GM12878 (cell line): ENCODE measurements at regions not wholly inside any gene's neighbourhood (a gene's known extent, or its start where the extent isn't known, plus 50 kb on each side); places are given as distances from the start of the nearest gene placed in this dataset.

Experiments used
- ATAC-seq: fragments of 200-7000 bp; cut with Tn5 transposase; 3 replicates; pipeline ENCODE4 v1.9.1; 2020; ENCODE audit warnings: mild to moderate bottlenecking, moderate library complexity
- BruUV-seq: library from RNA; stranded (reverse); fragments of 400-500 nt; replicated peaks from 2 replicates; lab custom pipeline; 2021; lab: Mats Ljungman, UMichigan
- CTCF ChIA-PET: fragments of 300-600 bp; sonication (Branson Sonifier 250); formaldehyde crosslinking; extraction: SDS; loops from one replicate; lab custom pipeline; 2021; ENCODE audit warnings: inconsistent platforms; lab: Yijun Ruan, JAX
- POLR2A ChIA-PET: fragments of 350-600 bp; formaldehyde crosslinking; extraction: SDS; loops from one replicate; lab custom pipeline; 2021; ENCODE audit warnings: inconsistent platforms; lab: Charles Lee
- RAD21 ChIA-PET: fragments of 300-600 bp; sonication (Branson Sonifier 250); formaldehyde crosslinking; loops from one replicate; lab custom pipeline; 2023; ENCODE audit warnings: antibody characterized with exemption; ENCODE audit not compliant: unreplicated experiment; lab: Charles Lee
- SMC1A ChIA-PET: fragments of 300-600 bp; sonication (Branson Sonifier 250); formaldehyde crosslinking; loops from one replicate; lab custom pipeline; 2023; ENCODE audit not compliant: unreplicated experiment, uncharacterized antibody; lab: Charles Lee
- DNase-seq: peaks from one replicate; pipeline ENCODE4 v3.0.0-alpha.2; 2011; ENCODE audit warnings: low read depth, low spot score
- FAIRE-seq: peaks from 3 replicates; lab custom pipeline; 2011; peaks lifted over from hg19 to GRCh38; lab: Jason Lieb, UNC
- H2AFZ ChIP-seq: 2 replicates; pipeline ENCODE4 v1.6.0; 2011; ENCODE audit warnings: low read depth, low read length, control low read depth; ENCODE audit not compliant: control insufficient read depth
- H3K27ac ChIP-seq: 2 replicates; pipeline ENCODE4 v1.5.1; 2011; ENCODE audit warnings: control low read depth; ENCODE audit not compliant: control insufficient read depth, insufficient read depth
- H3K27me3 ChIP-seq, 2 experiments: replicated peaks in 1 of 2; 2 replicates each; pipeline versions ENCODE4 v1.6.0 to v1.6.1; 2011; ENCODE audit warnings: low read length in 1 of 2; ENCODE audit not compliant: control insufficient read depth in 2 of 2, insufficient read depth in 2 of 2
- H3K36me3 ChIP-seq, 2 experiments: 2 replicates each; pipeline ENCODE4 v1.5.1; 2011; ENCODE audit warnings: low read length in 1 of 2; ENCODE audit not compliant: control insufficient read depth in 2 of 2, insufficient read depth in 2 of 2
- H3K4me1 ChIP-seq: 2 replicates; pipeline ENCODE4 v1.6.1; 2011; ENCODE audit warnings: mild to moderate bottlenecking, low read length, moderate library complexity, mixed read lengths; ENCODE audit not compliant: control insufficient read depth, insufficient read depth
- H3K4me2 ChIP-seq: 2 replicates; pipeline ENCODE4 v1.6.0; 2011; ENCODE audit warnings: control low read depth; ENCODE audit not compliant: control insufficient read depth, insufficient read depth
- H3K4me3 ChIP-seq: fragments of 200-600 bp; sonication (generic); 2 replicates; pipeline ENCODE4 v1.5.1; 2016
- H3K79me2 ChIP-seq: 2 replicates; pipeline ENCODE4 v1.6.0; 2011; ENCODE audit warnings: low read length; ENCODE audit not compliant: control insufficient read depth, insufficient read depth
- H3K9ac ChIP-seq: 2 replicates; pipeline ENCODE4 v1.8.0; 2011; ENCODE audit warnings: low read length, control low read depth, mixed read lengths; ENCODE audit not compliant: control insufficient read depth, insufficient read depth
- H3K9me3 ChIP-seq: replicated peaks from 3 replicates; pipeline ENCODE4 v1.5.1; 2011; ENCODE audit warnings: mild to moderate bottlenecking, low read length; ENCODE audit not compliant: control insufficient read depth, insufficient read depth
- H4K20me1 ChIP-seq: 2 replicates; pipeline ENCODE4 v1.6.0; 2011; ENCODE audit not compliant: control insufficient read depth, insufficient read depth
- ATF2 ChIP-seq: IDR thresholded peaks from 2 replicates; pipeline ENCODE4 v1.6.1; 2012; ENCODE audit warnings: low read length, inconsistent platforms
- DPF2 ChIP-seq: fragments of 450-650 bp; IDR thresholded peaks from 2 replicates; pipeline ENCODE4 v1.6.1; 2017; ENCODE audit warnings: mild to moderate bottlenecking
- E2F8 ChIP-seq: fragments of 450-650 bp; IDR thresholded peaks from 2 replicates; pipeline ENCODE4 v1.6.1; 2018; ENCODE audit warnings: mild to moderate bottlenecking, low read depth, moderate library complexity; ENCODE audit not compliant: partially characterized antibody
- ESRRA ChIP-seq: IDR thresholded peaks from 2 replicates; pipeline ENCODE4 v1.6.1; 2012; ENCODE audit warnings: mild to moderate bottlenecking, low read length, improper control_type of control experiment
- EZH2 ChIP-seq: IDR thresholded peaks from 2 replicates; pipeline ENCODE4 v1.6.1; 2012; ENCODE audit warnings: low read depth, mild to moderate bottlenecking, control low read depth, inconsistent platforms, low read length, borderline replicate concordance; ENCODE audit not compliant: control insufficient read depth
- FOS ChIP-seq: IDR thresholded peaks from 3 replicates; pipeline ENCODE4 v1.6.1; 2011; ENCODE audit warnings: borderline replicate concordance; ENCODE audit not compliant: insufficient read length; ENCODE audit errors: extremely low read depth
- HDAC6 ChIP-seq: fragments of 200-600 bp; sonication (generic); IDR thresholded peaks from one replicate; pipeline ENCODE4 v1.8.0; 2017; ENCODE audit warnings: antibody characterized with exemption; ENCODE audit not compliant: unreplicated experiment
- IKZF2 ChIP-seq, 2 experiments: fragments of 450-650 bp; IDR thresholded peaks; 2 replicates each; pipeline ENCODE4 v1.6.1; 2017; ENCODE audit warnings: mild to moderate bottlenecking in 2 of 2, moderate library complexity in 2 of 2
- IRF3 ChIP-seq: fragments of 450-650 bp; IDR thresholded peaks from 2 replicates; pipeline ENCODE4 v1.6.1; 2014; ENCODE audit warnings: mild to moderate bottlenecking
- IRF5 ChIP-seq: fragments of 450-650 bp; IDR thresholded peaks from 2 replicates; pipeline ENCODE4 v1.6.1; 2017; ENCODE audit warnings: borderline replicate concordance
- MEF2A ChIP-seq: IDR thresholded peaks from 2 replicates; pipeline ENCODE4 v1.6.1; 2011; ENCODE audit warnings: low read depth, mild to moderate bottlenecking, low read length, moderate library complexity; ENCODE audit not compliant: insufficient read depth
- MTA2 ChIP-seq: fragments of 450-650 bp; IDR thresholded peaks from 2 replicates; pipeline ENCODE4 v1.6.1; 2016; ENCODE audit warnings: low read depth, mild to moderate bottlenecking, moderate library complexity
- MYB ChIP-seq: fragments of 150-350 bp; IDR thresholded peaks from 2 replicates; pipeline ENCODE4 v1.6.1; 2014; ENCODE audit warnings: mild to moderate bottlenecking, low read depth, low read length, borderline replicate concordance
- PKNOX1 ChIP-seq: fragments of 450-650 bp; IDR thresholded peaks from 2 replicates; pipeline ENCODE4 v1.6.1; 2016; ENCODE audit warnings: mild to moderate bottlenecking
- RBBP5 ChIP-seq: fragments of 200-600 bp; sonication (generic); conservative IDR thresholded peaks from 2 replicates; pipeline ENCODE4 v1.6.1; 2016
- ZNF207 ChIP-seq: fragments of 450-650 bp; IDR thresholded peaks from 2 replicates; pipeline ENCODE4 v1.6.1; 2014; ENCODE audit warnings: antibody characterized with exemption, mild to moderate bottlenecking, borderline replicate concordance
- WGBS: methylation state at CpG from one replicate; pipeline ENCODE4 v1.1.6; 2016; ENCODE audit warnings: low lambda C conversion rate; ENCODE audit not compliant: insufficient replicate concordance, insufficient coverage; ENCODE audit errors: missing lambda C conversion rate; 5-methylcytosine and 5-hydroxymethylcytosine counted together
- in situ Hi-C: fragments of 300-500 bp; cut with MboI; formaldehyde crosslinking; loops from 9 replicates; pipeline ENCODE4 v1.14.3; 2018; ENCODE audit warnings: mixed read lengths
- intact Hi-C: fragments of 100-400 bp; cut with micrococcal nuclease; formaldehyde crosslinking; loops from one replicate; pipeline ENCODE4 v1.14.2; 2022; ENCODE audit not compliant: unreplicated experiment

- H3K9me3 ChIP-seq = no peaks in the 10 kb centered on the region
- no peaks in the 10 kb centered on the region for H3K36me3 ChIP-seq
- intact Hi-C loops (no loop called here), in situ Hi-C loops (no loop called here)
- ChIA-PET SMC1A (interaction anchor here (1.3 kb wide), 1 partner anchor 11 kb away, joined by 3 read pairs; no protein-coding TSS in a partner anchor), CTCF (no interaction called here), RAD21 (no interaction called here), POLR2A (no interaction called here)
- no peak overlapping the region for H3K9ac ChIP-seq
- ATAC-seq = no peak
- no peak for FAIRE-seq
- DNase-seq = no peak
- H3K27me3 ChIP-seq = no peaks in the 10 kb centered on the region
- no peak overlapping the region for H2AFZ ChIP-seq
- 14% methylated on average over 5 of the region's 5 CpGs for WGBS
- H3K4me3 ChIP-seq = no peak overlapping the region
- no TSS peak for BruUV-seq
- H3K79me2 ChIP-seq = no peaks in the 10 kb centered on the region
- TF ChIP-seq ZNF207 (no peak), ATF2 (no peak), IRF5 (no peak), ESRRA (no peak), HDAC6 (no peak), DPF2 (no peak), IKZF2 (IDR thresholded peaks at IDR 0.05) (no peak), RBBP5 (no peak), MTA2 (no peak), IRF3 (no peak), PKNOX1 (no peak), MEF2A (no peak), MYB (no peak), E2F8 (no peak), FOS (no peak), EZH2 (no peak)
- no peaks in the 10 kb centered on the region for H3K4me1 ChIP-seq
- no peaks in the 10 kb centered on the region for H4K20me1 ChIP-seq
- no peak overlapping the region for H3K4me2 ChIP-seq
- H3K27ac ChIP-seq = no peak overlapping the region
Observed at GRCh38 chr13:100958831-100959230, 284.2 kb upstream of the TMTC4 start.
